H1 (cell line): ENCODE measurements at regions not wholly inside any gene's neighbourhood (a gene's known extent, or its start where the extent isn't known, plus 50 kb on each side); places are given as distances from the start of the nearest gene placed in this dataset.
A peak's percentile ranks its signal among the peaks of the same experiment; 100 is the strongest.

Experiments used
- CTCF ChIA-PET: fragments of 300-600 bp; sonication (Branson Sonifier 250); formaldehyde crosslinking; loops from one replicate; lab custom pipeline; 2021; ENCODE audit not compliant: partially characterized antibody; lab: Charles Lee
- POLR2A ChIA-PET: fragments of 300-600 bp; sonication (Branson Sonifier 250); formaldehyde crosslinking; loops from one replicate; lab custom pipeline; 2021; ENCODE audit warnings: inconsistent platforms; ENCODE audit not compliant: partially characterized antibody; lab: Charles Lee
- DNase-seq, 2 experiments: peaks; one replicate each; pipeline versions ENCODE4 v3.0.0 to v3.0.0-alpha.2; 2010 to 2022; ENCODE audit warnings: low spot score in 2 of 2, low read depth in 1 of 2, mixed read lengths in 1 of 2
- FAIRE-seq: peaks from 2 replicates; lab custom pipeline; 2011; peaks lifted over from hg19 to GRCh38; lab: Jason Lieb, UNC
- H2AFZ ChIP-seq: 2 replicates; pipeline ENCODE4 v1.8.1; 2012; ENCODE audit warnings: low read length, inconsistent platforms
- H2AK5ac ChIP-seq: 2 replicates; pipeline ENCODE4 v1.6.1; 2013; ENCODE audit warnings: low read depth, low read length
- H2BK120ac ChIP-seq: replicated peaks from 2 replicates; pipeline ENCODE3; 2013; ENCODE audit warnings: low read depth, low read length, inconsistent platforms
- H2BK12ac ChIP-seq: 2 replicates; pipeline ENCODE4 v1.6.1; 2013; ENCODE audit warnings: low read depth, low read length
- H2BK15ac ChIP-seq: 2 replicates; pipeline ENCODE4 v1.6.1; 2013; ENCODE audit warnings: low read length
- H2BK20ac ChIP-seq: 2 replicates; pipeline ENCODE4 v1.6.1; 2013; ENCODE audit warnings: low read length
- H2BK5ac ChIP-seq: 2 replicates; pipeline ENCODE4 v1.6.1; 2013; ENCODE audit warnings: low read depth, low read length
- H3K14ac ChIP-seq: 2 replicates; pipeline ENCODE4 v1.6.1; 2013; ENCODE audit warnings: inconsistent platforms; ENCODE audit not compliant: insufficient read length
- H3K18ac ChIP-seq: 2 replicates; pipeline ENCODE4 v1.6.1; 2013; ENCODE audit warnings: low read length; ENCODE audit errors: extremely low read depth
- H3K23ac ChIP-seq: 2 replicates; pipeline ENCODE4 v1.6.1; 2013; ENCODE audit warnings: inconsistent platforms; ENCODE audit not compliant: insufficient read length
- H3K23me2 ChIP-seq: 2 replicates; pipeline ENCODE4 v1.6.1; 2013; ENCODE audit warnings: low read depth, low read length
- H3K27ac ChIP-seq: 2 replicates; pipeline ENCODE4 v1.6.1; 2011; ENCODE audit warnings: low read depth, low read length, inconsistent platforms
- H3K27me3 ChIP-seq, 4 experiments: replicated peaks in 1 of 4; 1 replicate in 1 of 4; 2 replicates in 3 of 4; pipeline versions ENCODE4 v1.6.1 to v1.8.1; 2011 to 2013; ENCODE audit warnings: low read length in 3 of 4, mild to moderate bottlenecking in 3 of 4, inconsistent platforms in 2 of 4, mixed read lengths in 2 of 4, moderate library complexity in 1 of 4; ENCODE audit not compliant: control insufficient read depth in 3 of 4, insufficient read depth in 3 of 4; ENCODE audit errors: extremely low read depth in 1 of 4
- H3K36me3 ChIP-seq, 4 experiments: 2 replicates each; pipeline versions ENCODE4 v1.6.1 to v1.8.1; 2011 to 2013; ENCODE audit warnings: mild to moderate bottlenecking in 4 of 4, low read length in 3 of 4, moderate library complexity in 2 of 4, control low read depth in 1 of 4, inconsistent platforms in 1 of 4; ENCODE audit not compliant: insufficient read depth in 4 of 4, control insufficient read depth in 2 of 4
- H3K4ac ChIP-seq: replicated peaks from 2 replicates; pipeline ENCODE3; 2013; ENCODE audit warnings: low read length, low read depth, mixed read lengths, inconsistent platforms; ENCODE audit not compliant: insufficient read length
- H3K4me1 ChIP-seq, 4 experiments: replicated peaks in 1 of 4; 1 replicate in 1 of 4; 2 replicates in 3 of 4; pipeline versions ENCODE4 v1.6.1 to v1.8.1; 2011 to 2013; ENCODE audit warnings: low read length in 3 of 4, inconsistent platforms in 2 of 4, mixed read lengths in 1 of 4; ENCODE audit not compliant: insufficient read depth in 4 of 4, control insufficient read depth in 3 of 4
- H3K4me2 ChIP-seq, 2 experiments: 2 replicates each; pipeline versions ENCODE4 v1.6.1 to v1.8.1; 2011 to 2013; ENCODE audit warnings: low read depth in 2 of 2, low read length in 2 of 2, control low read depth in 1 of 2, inconsistent platforms in 1 of 2, mild to moderate bottlenecking in 1 of 2; ENCODE audit not compliant: insufficient read depth in 1 of 2
- H3K4me3 ChIP-seq, 4 experiments: fragments of 200-600, 300-600 bp in 1 of 4; sonication (generic), shearing (Covaris generic), sonication (Bioruptor Twin) in 1 of 4; 2 replicates each; pipeline versions ENCODE4 v1.5.1 to v1.8.1; 2011 to 2016; ENCODE audit warnings: low read length in 4 of 4, low read depth in 3 of 4, control low read depth in 2 of 4, inconsistent platforms in 2 of 4, mild to moderate bottlenecking in 2 of 4, mixed read lengths in 1 of 4, moderate library complexity in 1 of 4; ENCODE audit not compliant: insufficient read depth in 2 of 4; ENCODE audit errors: extremely low read depth in 1 of 4
- H3K56ac ChIP-seq: replicated peaks from 2 replicates; pipeline ENCODE3; 2013; ENCODE audit warnings: low read depth, mild to moderate bottlenecking, mixed read lengths, low read length, inconsistent platforms; ENCODE audit not compliant: insufficient read length
- H3K79me1 ChIP-seq: 2 replicates; pipeline ENCODE4 v1.6.1; 2013; ENCODE audit warnings: low read depth, low read length, control low read depth
- H3K79me2 ChIP-seq, 2 experiments: 2 replicates each; pipeline versions ENCODE4 v1.6.1 to v1.8.1; 2012 to 2013; ENCODE audit warnings: low read length in 2 of 2, mild to moderate bottlenecking in 2 of 2, inconsistent platforms in 1 of 2; ENCODE audit not compliant: insufficient read depth in 2 of 2, control insufficient read depth in 1 of 2
- H3K9ac ChIP-seq, 4 experiments: replicated peaks in 1 of 4; 1 replicate in 1 of 4; 2 replicates in 3 of 4; pipeline versions ENCODE4 v1.6.1 to v1.8.1; 2011 to 2013; ENCODE audit warnings: low read depth in 3 of 4, low read length in 3 of 4, control low read depth in 2 of 4, mild to moderate bottlenecking in 2 of 4, moderate library complexity in 2 of 4, inconsistent platforms in 1 of 4; ENCODE audit errors: extremely low read depth in 1 of 4
- H3K9me3 ChIP-seq, 2 experiments: 2 replicates each; pipeline versions ENCODE4 v1.6.1 to v1.8.1; 2012 to 2013; ENCODE audit warnings: mild to moderate bottlenecking in 2 of 2, moderate library complexity in 2 of 2, control low read depth in 1 of 2, inconsistent platforms in 1 of 2, low read depth in 1 of 2, low read length in 1 of 2, mixed read lengths in 1 of 2; ENCODE audit not compliant: insufficient read depth in 2 of 2
- H4K20me1 ChIP-seq, 2 experiments: replicated peaks in 1 of 2; 2 replicates each; pipeline versions ENCODE3 to v1.8.1; 2011 to 2013; ENCODE audit warnings: inconsistent platforms in 2 of 2, low read length in 2 of 2, mild to moderate bottlenecking in 1 of 2; ENCODE audit not compliant: insufficient read depth in 2 of 2, control insufficient read depth in 1 of 2
- H4K5ac ChIP-seq: 2 replicates; pipeline ENCODE4 v1.6.1; 2013; ENCODE audit warnings: low read length, low read depth, mixed read lengths, inconsistent platforms; ENCODE audit not compliant: insufficient read length
- H4K8ac ChIP-seq: 2 replicates; pipeline ENCODE4 v1.8.0; 2013; ENCODE audit warnings: mild to moderate bottlenecking, moderate library complexity, low read length, inconsistent platforms; ENCODE audit not compliant: insufficient read depth; ENCODE audit errors: extremely low read depth
- H4K91ac ChIP-seq: replicated peaks from 2 replicates; pipeline ENCODE3; 2013; ENCODE audit warnings: low read length, mixed read lengths, inconsistent platforms; ENCODE audit not compliant: insufficient read length
- TEAD4 ChIP-seq: IDR thresholded peaks from 2 replicates; pipeline ENCODE4 v1.6.1; 2012; ENCODE audit warnings: low read depth, low read length, inconsistent platforms, mixed read lengths
- ZNF274 ChIP-seq: IDR thresholded peaks from 2 replicates; pipeline ENCODE4 v1.7.0; 2012; ENCODE audit warnings: low read length, borderline replicate concordance; ENCODE audit errors: extremely low read depth
- WGBS, 2 experiments: shearing (Covaris generic) in 1 of 2; methylation state at CpG; one replicate each; pipeline versions ENCODE4 v1.1.6 to v1.1.7; 2013 to 2015; ENCODE audit warnings: low lambda C conversion rate in 2 of 2, mixed read lengths in 2 of 2, inconsistent platforms in 1 of 2, low coverage in 1 of 2, missing lambda C conversion rate in 1 of 2; ENCODE audit not compliant: insufficient replicate concordance in 2 of 2, insufficient coverage in 1 of 2, insufficient read length in 1 of 2; ENCODE audit errors: extremely low coverage in 1 of 2, missing lambda C conversion rate in 1 of 2; 5-methylcytosine and 5-hydroxymethylcytosine counted together

- no peak for FAIRE-seq
- Histone ChIP-seq H3K27ac (no peak overlapping the region; the same call in 1 of the 2 replicates), H3K36me3 (no peaks in the 10 kb centered on the region), H4K20me1 (no peaks in the 10 kb centered on the region), H3K23ac (no peak overlapping the region), H3K4me3 (no peak overlapping the region), H3K79me1 (peaks cover 2% of the 10 kb centered on the region; the same call in 1 of the 2 replicates), H3K56ac (no peak overlapping the region), H3K4me2 (no peak overlapping the region)
- POLR2A ChIA-PET, result no interaction called here
- CTCF ChIA-PET, result interaction anchor here (0.8 to 2.8 kb wide), 6 partner anchors 12 to 102 kb away, joined by 3 to 12 read pairs (median 4); no protein-coding TSS in a partner anchor
- TF ChIP-seq TEAD4, result peak; percentile 90
- TF ChIP-seq ZNF274, result no peak
- TF ChIP-seq, all 59 proteins: peak for 1
- no peak overlapping the region for H2BK120ac ChIP-seq
- H3K18ac ChIP-seq, result no peak overlapping the region
- no peaks in the 10 kb centered on the region for H3K9me3 ChIP-seq
- 69% methylated on average over 8 of the region's 10 CpGs; no CpG with 5 or more reads in 1 of the 2 experiments for WGBS, 2 experiments
- H3K14ac ChIP-seq, result no peak overlapping the region
- no peak for DNase-seq
- H2BK12ac ChIP-seq, result no peak overlapping the region
- no peak overlapping the region for H2AK5ac ChIP-seq
- H3K79me2 ChIP-seq, result no peaks in the 10 kb centered on the region
- no peak overlapping the region; the same call in 1 of the 2 replicates for H2AFZ ChIP-seq
- no peak overlapping the region for H3K4ac ChIP-seq
- H4K91ac ChIP-seq, result no peak overlapping the region
- no peak overlapping the region; the same call in 1 of the 2 replicates for H4K8ac ChIP-seq
- no peak overlapping the region for H3K9ac ChIP-seq
- H2BK15ac ChIP-seq, result no peak overlapping the region
- no peak overlapping the region for H2BK5ac ChIP-seq
- H2BK20ac ChIP-seq, result no peak overlapping the region
- H4K5ac ChIP-seq, result no peak overlapping the region
- no peaks in the 10 kb centered on the region for H3K23me2 ChIP-seq
- peaks cover 0 to 3% (median 1%) of the 10 kb centered on the region in 4 experiments; a peak in 2 of 7 replicates for H3K4me1 ChIP-seq
- H3K27me3 ChIP-seq, result no peaks in the 10 kb centered on the region
These were observed 81.3 kb downstream of the VEGFA start for GRCh38 chr6:43851204-43851865.
